ENCODE measurements at regions not wholly inside any gene's neighbourhood (a gene's known extent, or its start where the extent isn't known, plus 50 kb on each side); places are given as distances from the start of the nearest gene placed in this dataset.

- TF ChIP-seq CTCF (IDR thresholded peaks at IDR 0.05) (no peak), NR3C1 (CRISPR knock-in tag; conservative IDR thresholded peaks at IDR 0.05; ENCODE audit: low read depth) (no peak), ESRRA (CRISPR knock-in tag; IDR thresholded peaks at IDR 0.05; ENCODE audit: borderline replicate concordance) (no peak), ATF3 (CRISPR knock-in tag; conservative IDR thresholded peaks at IDR 0.05) (no peak), USF2 (CRISPR knock-in tag; IDR thresholded peaks at IDR 0.05) (no peak), SP1 (CRISPR knock-in tag; conservative IDR thresholded peaks at IDR 0.05) (no peak), ZBTB21 (CRISPR knock-in tag; IDR thresholded peaks at IDR 0.05; ENCODE audit: borderline replicate concordance) (no peak), NFYB (CRISPR knock-in tag; conservative IDR thresholded peaks at IDR 0.05; ENCODE audit: low read depth) (no peak), PREB (CRISPR knock-in tag; IDR thresholded peaks at IDR 0.05; ENCODE audit: borderline replicate concordance) (no peak)
- TF ChIP-seq, protein P1, sequence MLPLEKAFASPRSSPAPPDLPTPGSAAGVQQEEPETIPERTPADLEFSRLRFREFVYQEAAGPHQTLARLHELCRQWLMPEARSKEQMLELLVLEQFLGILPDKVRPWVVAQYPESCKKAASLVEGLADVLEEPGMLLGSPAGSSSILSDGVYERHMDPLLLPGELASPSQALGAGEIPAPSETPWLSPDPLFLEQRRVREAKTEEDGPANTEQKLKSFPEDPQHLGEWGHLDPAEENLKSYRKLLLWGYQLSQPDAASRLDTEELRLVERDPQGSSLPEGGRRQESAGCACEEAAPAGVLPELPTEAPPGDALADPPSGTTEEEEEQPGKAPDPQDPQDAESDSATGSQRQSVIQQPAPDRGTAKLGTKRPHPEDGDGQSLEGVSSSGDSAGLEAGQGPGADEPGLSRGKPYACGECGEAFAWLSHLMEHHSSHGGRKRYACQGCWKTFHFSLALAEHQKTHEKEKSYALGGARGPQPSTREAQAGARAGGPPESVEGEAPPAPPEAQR (CRISPR knock-in tag; IDR thresholded peaks at IDR 0.05): no peak
- TF ChIP-seq, protein P2, sequence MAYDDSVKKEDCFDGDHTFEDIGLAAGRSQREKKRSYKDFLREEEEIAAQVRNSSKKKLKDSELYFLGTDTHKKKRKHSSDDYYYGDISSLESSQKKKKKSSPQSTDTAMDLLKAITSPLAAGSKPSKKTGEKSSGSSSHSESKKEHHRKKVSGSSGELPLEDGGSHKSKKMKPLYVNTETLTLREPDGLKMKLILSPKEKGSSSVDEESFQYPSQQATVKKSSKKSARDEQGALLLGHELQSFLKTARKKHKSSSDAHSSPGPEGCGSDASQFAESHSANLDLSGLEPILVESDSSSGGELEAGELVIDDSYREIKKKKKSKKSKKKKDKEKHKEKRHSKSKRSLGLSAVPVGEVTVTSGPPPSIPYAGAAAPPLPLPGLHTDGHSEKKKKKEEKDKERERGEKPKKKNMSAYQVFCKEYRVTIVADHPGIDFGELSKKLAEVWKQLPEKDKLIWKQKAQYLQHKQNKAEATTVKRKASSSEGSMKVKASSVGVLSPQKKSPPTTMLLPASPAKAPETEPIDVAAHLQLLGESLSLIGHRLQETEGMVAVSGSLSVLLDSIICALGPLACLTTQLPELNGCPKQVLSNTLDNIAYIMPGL (CRISPR knock-in tag; IDR thresholded peaks at IDR 0.05): no peak
Measured at GRCh38 chr15:66849393-66849745, 147.3 kb downstream of the SMAD6 start.
